GM18867 (cell line): ENCODE measurements at regions not wholly inside any gene's neighbourhood (a gene's known extent, or its start where the extent isn't known, plus 50 kb on each side); places are given as distances from the start of the nearest gene placed in this dataset.
"Not testable (repeated sequence)": the region's sequence is repeated elsewhere in the genome, so short reads cannot be mapped to it uniquely, and the experiment has no call there.

Experiments
- ATAC-seq: cut with Tn5 transposase; IDR thresholded peaks from one replicate; pipeline ENCODE4 v1.9.1; 2021; ENCODE audit warnings: mild to moderate bottlenecking, moderate library complexity; ENCODE audit not compliant: unreplicated experiment

- no peak for ATAC-seq
These were observed 173.1 kb downstream of the LACC1 start for GRCh38 chr13:44052780-44053184.

- no peak for ATAC-seq
These were observed 173.5 kb downstream of the LACC1 start for GRCh38 chr13:44053208-44053607.

GRCh38 chr13:44054525-44054924 lies 174.8 kb downstream of the LACC1 start:
- ATAC-seq: no peak

DNA sequence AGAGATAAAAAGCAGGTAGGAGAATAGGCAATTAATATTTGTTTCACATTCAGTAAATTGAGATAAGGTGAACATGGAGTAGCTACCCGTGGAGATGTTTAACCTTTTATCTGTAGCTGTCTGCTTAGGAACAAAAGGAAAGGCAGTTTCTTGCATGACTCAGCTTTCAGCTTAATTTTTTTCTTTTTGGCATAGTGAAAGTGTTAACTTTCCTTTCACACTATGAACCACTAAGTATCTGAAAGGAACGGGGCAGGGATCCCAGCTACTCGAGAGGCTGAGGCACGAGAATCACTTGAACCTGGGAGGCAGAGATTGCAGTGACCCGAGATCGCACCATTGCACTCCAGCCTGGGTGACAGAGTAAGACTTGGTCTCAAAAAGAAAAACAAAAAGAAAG lies 176.0 kb downstream of the LACC1 start:
- ATAC-seq: not testable (repeated sequence)

GRCh38 chr13:44058067-44058466 lies 178.4 kb downstream of the LACC1 start:
- ATAC-seq: no peak

GRCh38 chr13:44058624-44059215 lies 179.0 kb downstream of the LACC1 start:
- ATAC-seq: no peak

GRCh38 chr13:44061876-44062275 lies 182.2 kb downstream of the LACC1 start:
- ATAC-seq: no peak

- no peak for ATAC-seq
These were observed 183.8 kb downstream of the LACC1 start for GRCh38 chr13:44063467-44063866.

GRCh38 chr13:44063881-44064280 lies 184.2 kb downstream of the LACC1 start:
- ATAC-seq: no peak

DNA sequence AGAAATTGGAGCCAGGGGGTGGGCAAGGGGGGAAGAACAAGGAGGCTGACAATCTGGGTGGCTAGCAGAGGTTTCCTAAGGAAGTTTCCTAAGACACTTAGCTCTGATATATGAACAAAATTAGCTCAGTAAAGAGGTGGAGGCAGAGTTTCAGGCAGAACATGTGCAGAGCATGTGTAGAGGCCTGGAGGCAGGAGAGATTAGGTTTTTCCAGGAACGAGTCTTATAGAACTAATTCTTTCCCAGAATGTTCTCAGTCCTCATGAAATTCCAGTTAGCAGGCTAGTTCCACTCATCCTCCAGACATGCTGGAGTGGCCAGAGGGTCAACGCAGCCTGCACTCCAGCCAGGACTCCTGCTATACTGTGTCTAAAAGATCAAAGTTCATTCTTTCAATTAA lies 184.7 kb downstream of the LACC1 start:
- no peak for ATAC-seq

DNA sequence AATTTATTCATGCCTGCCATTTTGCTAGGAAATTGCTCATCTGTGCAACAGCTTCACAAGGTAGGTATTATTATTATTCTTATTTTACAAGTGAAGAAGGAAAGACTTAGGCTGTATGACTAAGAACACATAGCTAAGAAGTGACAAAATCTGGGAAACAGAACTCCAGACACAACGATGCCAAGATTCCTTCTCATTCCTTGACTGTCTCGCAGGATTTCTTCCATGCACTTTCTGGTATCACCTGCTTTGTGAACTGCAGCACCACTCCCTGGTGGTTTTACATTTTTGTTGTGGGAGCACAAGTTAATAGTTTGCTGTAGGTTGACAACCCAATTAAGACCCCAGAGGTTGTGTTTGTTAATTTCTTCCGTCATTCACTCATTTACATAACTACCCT lies 188.5 kb downstream of the LACC1 start:
- ATAC-seq: no peak

DNA sequence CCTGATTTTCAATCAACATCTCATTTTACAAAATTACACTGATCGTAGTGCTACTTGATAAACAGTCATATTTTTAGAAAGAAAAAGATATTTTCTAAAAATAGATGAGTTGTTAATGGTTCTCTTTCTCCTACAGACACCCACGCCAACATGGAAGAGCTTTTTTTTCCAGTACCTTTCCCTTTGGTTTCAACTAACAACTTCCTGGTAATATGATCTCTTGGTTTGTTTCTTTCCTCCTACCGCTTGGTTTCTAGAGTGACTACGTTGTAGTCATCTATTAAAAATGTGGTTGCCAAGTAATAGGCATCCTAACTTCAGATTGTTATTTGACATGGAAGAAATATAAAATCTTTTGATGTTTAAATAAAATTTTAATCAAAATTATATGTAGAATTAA lies 189.0 kb downstream of the LACC1 start:
- no peak for ATAC-seq

- no peak for ATAC-seq
These were observed 192.8 kb downstream of the LACC1 start for GRCh38 chr13:44072536-44072935.

- ATAC-seq: no peak
These were observed 194.9 kb downstream of the LACC1 start for GRCh38 chr13:44074611-44075010.

- ATAC-seq: no peak
These were observed 195.4 kb downstream of the LACC1 start for GRCh38 chr13:44075113-44075512.

- no peak for ATAC-seq
These were observed 199.2 kb downstream of the LACC1 start for GRCh38 chr13:44078806-44079376.

GRCh38 chr13:44079413-44080205 lies 199.9 kb downstream of the LACC1 start:
- ATAC-seq: no peak

DNA sequence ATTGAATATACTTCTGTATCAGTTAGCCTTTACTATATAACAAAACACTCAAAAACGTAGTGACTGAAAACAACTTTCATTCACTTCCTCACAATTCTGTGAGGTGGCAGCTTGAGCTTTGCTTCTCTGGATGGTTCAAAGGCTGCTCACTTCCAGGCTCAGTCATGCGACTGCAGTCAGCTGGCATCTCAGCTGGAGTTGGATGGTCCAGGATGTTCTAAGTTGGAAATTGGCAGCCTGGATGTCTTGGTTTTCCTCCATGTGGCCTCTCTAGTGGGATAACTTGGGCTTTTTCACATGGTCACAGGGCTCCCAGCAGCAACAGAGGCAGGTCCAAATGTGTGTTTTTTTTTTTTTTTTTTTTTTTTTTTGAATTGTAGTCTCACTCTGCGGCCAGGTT lies 204.4 kb downstream of the LACC1 start:
- ATAC-seq: no peak

DNA sequence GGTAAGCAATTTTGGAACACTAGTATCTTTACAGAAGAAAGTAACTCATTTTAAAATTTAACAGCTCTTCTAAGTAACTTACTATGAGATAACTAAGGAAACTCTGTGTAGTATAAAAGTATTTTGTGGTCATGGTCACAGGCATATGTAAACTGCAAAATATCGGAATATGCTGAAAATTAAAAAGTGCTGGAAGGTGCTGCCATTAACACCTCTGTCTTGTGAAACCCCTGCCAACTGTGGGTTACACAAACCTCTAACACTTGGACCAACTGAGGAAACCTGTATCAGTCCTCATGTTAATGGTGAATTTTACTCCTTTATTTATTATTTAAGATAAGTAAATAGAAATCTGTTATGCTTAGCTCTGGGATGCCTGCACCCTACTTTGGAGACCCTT lies 206.7 kb downstream of the LACC1 start:
- ATAC-seq: no peak

GRCh38 chr13:44088411-44088810 lies 208.7 kb downstream of the LACC1 start:
- no peak for ATAC-seq

DNA sequence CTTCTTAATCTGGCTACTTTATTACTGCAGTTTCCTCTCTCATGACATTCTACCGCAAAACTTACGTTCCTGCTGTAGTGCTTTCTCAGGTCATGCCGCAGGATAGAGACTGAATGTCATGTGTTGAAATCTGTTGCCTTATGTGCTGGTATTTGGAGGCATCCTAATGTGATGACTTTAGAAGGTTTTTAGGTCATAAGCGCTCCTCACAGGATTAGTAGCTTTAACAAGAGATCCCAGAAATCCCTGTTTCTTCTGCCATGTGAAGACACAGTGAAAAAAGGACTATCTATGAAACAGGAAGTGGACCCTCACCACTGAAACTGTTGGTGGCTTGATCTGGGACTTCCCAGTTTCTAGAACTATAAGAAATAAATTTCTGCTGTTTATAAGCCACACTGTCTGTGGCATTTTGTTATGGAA lies 209.3 kb downstream of the LACC1 start:
- ATAC-seq: no peak

- no peak for ATAC-seq
These were observed 209.7 kb downstream of the LACC1 start for GRCh38 chr13:44089452-44089851.
